GM12874 (cell line): ENCODE measurements at regions not wholly inside any gene's neighbourhood (a gene's known extent, or its start where the extent isn't known, plus 50 kb on each side); places are given as distances from the start of the nearest gene placed in this dataset.

Experiments used
- TF ChIP-seq, protein P1 (sequence below): IDR thresholded peaks from 2 replicates; pipeline ENCODE4 v1.5.1; 2011; ENCODE audit warnings: low read depth, mild to moderate bottlenecking, control low read depth, low read length, moderate library complexity; ENCODE audit not compliant: insufficient read depth

GRCh38 chr16:35689764-35690163, 2230.4 kb downstream of the TP53TG3F start:
- TF ChIP-seq, protein P1, sequence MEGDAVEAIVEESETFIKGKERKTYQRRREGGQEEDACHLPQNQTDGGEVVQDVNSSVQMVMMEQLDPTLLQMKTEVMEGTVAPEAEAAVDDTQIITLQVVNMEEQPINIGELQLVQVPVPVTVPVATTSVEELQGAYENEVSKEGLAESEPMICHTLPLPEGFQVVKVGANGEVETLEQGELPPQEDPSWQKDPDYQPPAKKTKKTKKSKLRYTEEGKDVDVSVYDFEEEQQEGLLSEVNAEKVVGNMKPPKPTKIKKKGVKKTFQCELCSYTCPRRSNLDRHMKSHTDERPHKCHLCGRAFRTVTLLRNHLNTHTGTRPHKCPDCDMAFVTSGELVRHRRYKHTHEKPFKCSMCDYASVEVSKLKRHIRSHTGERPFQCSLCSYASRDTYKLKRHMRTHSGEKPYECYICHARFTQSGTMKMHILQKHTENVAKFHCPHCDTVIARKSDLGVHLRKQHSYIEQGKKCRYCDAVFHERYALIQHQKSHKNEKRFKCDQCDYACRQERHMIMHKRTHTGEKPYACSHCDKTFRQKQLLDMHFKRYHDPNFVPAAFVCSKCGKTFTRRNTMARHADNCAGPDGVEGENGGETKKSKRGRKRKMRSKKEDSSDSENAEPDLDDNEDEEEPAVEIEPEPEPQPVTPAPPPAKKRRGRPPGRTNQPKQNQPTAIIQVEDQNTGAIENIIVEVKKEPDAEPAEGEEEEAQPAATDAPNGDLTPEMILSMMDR = no peak

- TF ChIP-seq, protein P1 = no peak
Measured at GRCh38 chr16:35690413-35690812, 2231.0 kb downstream of the TP53TG3F start.

- TF ChIP-seq, protein P1 = no peak
Measured at GRCh38 chr16:35691057-35691456, 2231.6 kb downstream of the TP53TG3F start.

GRCh38 chr16:35692824-35693223, 2233.4 kb downstream of the TP53TG3F start:
- TF ChIP-seq, protein P1 = no peak

- TF ChIP-seq, protein P1 = no peak
Measured at GRCh38 chr16:35706901-35707300, 2247.5 kb downstream of the TP53TG3F start.

- TF ChIP-seq, protein P1 = no peak
Measured at GRCh38 chr16:35711435-35711834, 2252.0 kb downstream of the TP53TG3F start.

DNA sequence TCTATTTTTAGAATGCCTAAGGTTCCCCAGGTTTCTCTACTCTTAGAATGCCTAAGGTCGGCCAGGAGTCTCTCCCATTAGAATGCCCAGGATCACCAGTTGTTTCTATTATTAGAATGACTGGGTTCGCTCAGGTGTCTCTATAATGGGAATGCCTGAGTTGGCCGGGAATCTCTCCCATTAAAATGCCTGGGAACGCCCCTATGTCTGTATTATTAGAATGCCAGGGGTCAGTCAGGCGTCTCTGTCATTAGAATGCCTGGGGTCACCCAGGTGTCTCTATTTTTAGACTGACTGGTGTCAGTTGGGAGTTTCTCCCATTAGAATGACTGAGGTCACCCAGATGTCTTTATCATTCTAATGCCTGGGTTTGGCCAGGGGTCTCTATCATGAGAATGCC, 2252.5 kb downstream of the TP53TG3F start:
- TF ChIP-seq, protein P1 = no peak
